ENCODE measurements at regions not wholly inside any gene's neighbourhood (a gene's known extent, or its start where the extent isn't known, plus 50 kb on each side); places are given as distances from the start of the nearest gene placed in this dataset.

DNA sequence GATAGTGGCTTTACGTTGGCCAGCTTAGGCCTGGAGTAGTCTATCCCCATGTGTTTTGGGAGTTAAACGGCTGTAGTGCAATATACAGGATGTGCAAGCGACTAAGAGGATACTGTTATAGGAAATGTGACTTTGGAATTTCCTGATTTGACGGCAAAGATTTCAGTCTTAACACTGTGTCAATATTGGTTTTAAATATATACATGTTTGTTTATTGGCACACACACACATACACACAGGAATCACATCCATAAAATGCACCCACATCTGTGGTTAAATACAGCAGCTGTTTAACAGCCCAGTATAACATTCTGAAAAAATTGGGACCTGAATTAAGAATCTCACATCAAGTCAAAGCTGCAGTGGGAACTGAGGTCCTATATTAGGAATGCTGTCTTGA, 347.1 kb downstream of the TXNL1 start:
- H3K36me3 Mint-ChIP-seq, result no peaks in the 10 kb centered on the region
- TF ChIP-seq, protein P1, sequence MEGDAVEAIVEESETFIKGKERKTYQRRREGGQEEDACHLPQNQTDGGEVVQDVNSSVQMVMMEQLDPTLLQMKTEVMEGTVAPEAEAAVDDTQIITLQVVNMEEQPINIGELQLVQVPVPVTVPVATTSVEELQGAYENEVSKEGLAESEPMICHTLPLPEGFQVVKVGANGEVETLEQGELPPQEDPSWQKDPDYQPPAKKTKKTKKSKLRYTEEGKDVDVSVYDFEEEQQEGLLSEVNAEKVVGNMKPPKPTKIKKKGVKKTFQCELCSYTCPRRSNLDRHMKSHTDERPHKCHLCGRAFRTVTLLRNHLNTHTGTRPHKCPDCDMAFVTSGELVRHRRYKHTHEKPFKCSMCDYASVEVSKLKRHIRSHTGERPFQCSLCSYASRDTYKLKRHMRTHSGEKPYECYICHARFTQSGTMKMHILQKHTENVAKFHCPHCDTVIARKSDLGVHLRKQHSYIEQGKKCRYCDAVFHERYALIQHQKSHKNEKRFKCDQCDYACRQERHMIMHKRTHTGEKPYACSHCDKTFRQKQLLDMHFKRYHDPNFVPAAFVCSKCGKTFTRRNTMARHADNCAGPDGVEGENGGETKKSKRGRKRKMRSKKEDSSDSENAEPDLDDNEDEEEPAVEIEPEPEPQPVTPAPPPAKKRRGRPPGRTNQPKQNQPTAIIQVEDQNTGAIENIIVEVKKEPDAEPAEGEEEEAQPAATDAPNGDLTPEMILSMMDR (IDR thresholded peaks at IDR 0.05; ENCODE audit: unreplicated experiment), result no peak
- no peak for DNase-seq (ENCODE audit: low spot score in 2 of 2, unreplicated experiment in 2 of 2)
- no peaks in the 10 kb centered on the region for H3K9me3 Mint-ChIP-seq
- H3K27me3 Mint-ChIP-seq (ENCODE audit: low read depth), result no peaks in the 10 kb centered on the region
- H3K4me3 Mint-ChIP-seq, result no peak overlapping the region
- H3K27ac Mint-ChIP-seq, result no peak overlapping the region
- H3K4me1 Mint-ChIP-seq, result no peaks in the 10 kb centered on the region

DNA sequence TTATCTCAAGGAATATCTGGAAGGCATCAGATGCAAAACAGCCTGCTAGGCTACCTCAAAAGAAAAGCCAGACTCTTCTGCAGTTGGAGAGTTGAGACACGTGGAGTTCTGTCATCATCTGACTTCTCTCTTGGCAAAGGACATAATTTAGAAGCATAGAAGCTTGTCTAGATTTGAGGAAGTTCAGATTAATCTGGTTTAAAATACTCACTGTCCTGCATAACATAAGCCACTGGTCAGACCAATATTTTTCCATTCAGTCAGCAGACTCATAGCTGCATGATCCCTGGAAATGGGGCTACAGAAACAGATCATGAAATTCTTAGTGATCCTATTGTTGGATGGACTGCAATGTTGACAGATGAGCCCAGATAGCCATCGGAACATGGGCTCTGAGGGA, 349.0 kb downstream of the TXNL1 start:
- no peak for DNase-seq (ENCODE audit: low spot score in 2 of 2, unreplicated experiment in 2 of 2)
- Mint-ChIP-seq H3K4me3 (no peak overlapping the region), H3K36me3 (no peaks in the 10 kb centered on the region), H3K4me1 (no peaks in the 10 kb centered on the region), H3K27ac (no peak overlapping the region), H3K27me3 (ENCODE audit: low read depth) (no peaks in the 10 kb centered on the region), H3K9me3 (no peaks in the 10 kb centered on the region)
- TF ChIP-seq, protein P1 (IDR thresholded peaks at IDR 0.05; ENCODE audit: unreplicated experiment), result no peak

GRCh38 chr18:56286775-56287325, 351.5 kb downstream of the TXNL1 start:
- no peaks in the 10 kb centered on the region for H3K9me3 Mint-ChIP-seq
- DNase-seq (ENCODE audit: low spot score in 2 of 2, unreplicated experiment in 2 of 2), result no peak
- no peak overlapping the region for H3K4me3 Mint-ChIP-seq
- H3K36me3 Mint-ChIP-seq, result no peaks in the 10 kb centered on the region
- no peaks in the 10 kb centered on the region for H3K4me1 Mint-ChIP-seq
- H3K27me3 Mint-ChIP-seq (ENCODE audit: low read depth), result no peaks in the 10 kb centered on the region
- no peak overlapping the region for H3K27ac Mint-ChIP-seq
- TF ChIP-seq, protein P1 (IDR thresholded peaks at IDR 0.05; ENCODE audit: unreplicated experiment), result no peak

DNA sequence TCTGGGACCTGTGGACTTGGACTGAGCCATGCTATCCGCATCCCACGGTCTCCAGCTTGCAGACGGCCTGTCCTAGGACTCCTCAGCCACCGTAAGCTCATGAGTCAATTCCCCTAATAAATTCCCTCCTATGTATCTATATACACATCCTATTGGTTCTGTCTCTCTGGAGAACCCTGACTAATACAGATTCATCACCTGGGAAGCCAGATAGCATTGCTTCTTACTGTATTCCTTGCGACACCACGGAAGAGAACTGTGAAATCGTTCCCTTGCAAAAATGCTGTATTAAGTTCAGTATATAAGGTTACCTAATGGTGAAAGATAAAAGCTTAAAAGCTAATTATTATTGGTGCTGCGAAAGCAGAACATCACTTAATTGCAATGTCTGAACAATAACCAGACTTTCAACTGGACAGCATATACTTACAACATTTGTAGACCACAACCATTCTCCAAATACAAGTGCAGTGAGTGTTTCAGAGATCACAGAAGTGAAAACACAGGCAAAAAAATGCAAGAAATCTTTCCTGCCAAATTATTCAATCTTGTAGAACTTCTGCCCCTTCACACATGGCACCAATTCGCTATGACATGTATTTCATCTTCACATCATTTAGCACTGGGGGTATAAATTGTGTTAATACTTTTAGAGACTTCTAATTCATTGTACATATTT, 352.9 kb downstream of the TXNL1 start:
- TF ChIP-seq, protein P1 (IDR thresholded peaks at IDR 0.05; ENCODE audit: unreplicated experiment), result no peak
- H3K4me1 Mint-ChIP-seq, result no peaks in the 10 kb centered on the region
- DNase-seq (ENCODE audit: low spot score in 2 of 2, unreplicated experiment in 2 of 2), result no peak
- H3K27ac Mint-ChIP-seq, result no peak overlapping the region
- H3K36me3 Mint-ChIP-seq, result no peaks in the 10 kb centered on the region
- no peaks in the 10 kb centered on the region for H3K27me3 Mint-ChIP-seq (ENCODE audit: low read depth)
- H3K9me3 Mint-ChIP-seq, result no peaks in the 10 kb centered on the region
- no peak overlapping the region for H3K4me3 Mint-ChIP-seq

DNA sequence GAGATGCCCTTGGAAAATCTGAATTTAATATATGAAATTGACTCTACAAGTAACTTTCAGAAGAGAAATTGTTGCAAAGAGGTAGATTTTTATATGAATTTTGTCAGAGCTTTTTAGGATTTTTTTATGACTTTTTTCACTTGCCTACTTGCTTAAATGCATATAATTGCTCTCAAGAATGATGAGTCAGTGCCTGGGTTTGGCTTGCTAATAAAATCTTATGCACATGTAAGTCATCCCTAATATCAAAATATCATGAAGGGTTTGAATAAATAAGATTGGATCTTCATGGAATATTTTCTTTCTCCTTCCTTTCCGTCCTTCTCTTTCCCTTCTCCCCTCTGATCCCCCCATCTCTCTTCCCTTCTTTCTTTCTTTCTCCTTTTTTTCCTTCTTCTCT, 354.1 kb downstream of the TXNL1 start:
- H3K27me3 Mint-ChIP-seq (ENCODE audit: low read depth), result no peaks in the 10 kb centered on the region
- no peaks in the 10 kb centered on the region for H3K4me1 Mint-ChIP-seq
- H3K36me3 Mint-ChIP-seq, result no peaks in the 10 kb centered on the region
- no peak overlapping the region for H3K4me3 Mint-ChIP-seq
- H3K27ac Mint-ChIP-seq, result no peak overlapping the region
- no peak for DNase-seq (ENCODE audit: low spot score in 2 of 2, unreplicated experiment in 2 of 2)
- TF ChIP-seq, protein P1 (IDR thresholded peaks at IDR 0.05; ENCODE audit: unreplicated experiment), result no peak
- H3K9me3 Mint-ChIP-seq, result no peaks in the 10 kb centered on the region
